GM18858 (cell line): ENCODE measurements at regions not wholly inside any gene's neighbourhood (a gene's known extent, or its start where the extent isn't known, plus 50 kb on each side); places are given as distances from the start of the nearest gene placed in this dataset.

Experiments used
- ATAC-seq: cut with Tn5 transposase; IDR thresholded peaks from one replicate; pipeline ENCODE4 v1.9.1; 2021; ENCODE audit not compliant: unreplicated experiment

DNA sequence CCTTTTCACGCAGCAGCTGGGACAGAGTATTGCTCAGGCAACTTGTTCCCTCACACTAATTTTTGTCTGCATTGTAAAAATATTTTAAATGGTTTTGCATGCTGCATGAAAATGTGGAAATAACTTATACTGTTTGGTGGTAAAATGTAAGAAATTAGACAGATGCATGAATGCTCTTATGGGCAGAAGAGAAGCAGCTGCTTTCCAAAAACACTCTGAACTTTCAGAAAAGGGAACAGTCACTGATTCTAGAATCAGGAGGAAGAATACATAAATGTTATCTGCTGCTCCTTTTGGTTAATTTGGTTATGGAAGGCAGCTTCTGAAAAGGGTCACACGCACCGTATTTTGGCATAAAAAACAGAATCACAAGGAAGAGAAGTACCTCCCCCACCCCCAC lies 87.0 kb upstream of the RUNX1 start:
- no peak for ATAC-seq

DNA sequence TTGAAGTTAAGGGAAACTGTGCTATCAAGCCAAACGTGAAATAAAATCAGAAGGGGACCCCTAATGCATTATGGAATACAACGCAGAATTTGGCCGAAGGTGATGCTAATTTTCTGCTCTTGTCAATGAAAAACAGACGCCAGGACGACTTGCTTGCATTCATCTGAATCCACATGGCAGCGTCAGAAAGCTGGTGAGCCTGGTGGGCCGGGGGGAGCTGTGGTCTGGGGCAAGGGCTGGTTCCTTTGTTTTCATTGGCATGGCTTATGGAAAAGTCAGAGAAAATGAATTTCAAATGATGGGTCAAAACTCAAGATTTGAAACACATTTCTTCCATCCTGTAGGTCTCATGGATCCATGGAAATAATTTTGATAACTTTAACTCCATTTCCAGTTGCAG lies 86.4 kb upstream of the RUNX1 start:
- no peak for ATAC-seq

DNA sequence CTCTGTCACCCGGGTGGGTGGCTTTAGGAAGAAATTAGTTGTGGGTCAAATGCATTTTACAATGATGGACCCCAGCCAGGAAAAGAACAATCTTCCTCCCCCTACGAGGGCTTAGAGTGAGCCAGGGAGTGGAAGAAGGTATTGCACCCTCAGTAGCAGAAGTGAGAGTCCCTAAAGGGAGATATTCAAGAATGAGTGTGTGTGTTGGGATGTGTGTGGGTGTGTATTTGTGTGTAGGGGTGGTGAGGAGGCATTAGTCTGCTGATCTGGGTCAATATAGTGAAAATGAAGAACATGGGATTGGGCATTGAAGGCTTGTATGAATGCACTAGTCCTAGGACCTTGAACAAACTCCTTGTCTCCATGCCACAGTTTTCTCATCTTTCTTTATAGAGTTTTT lies 85.2 kb upstream of the RUNX1 start:
- no peak for ATAC-seq

DNA sequence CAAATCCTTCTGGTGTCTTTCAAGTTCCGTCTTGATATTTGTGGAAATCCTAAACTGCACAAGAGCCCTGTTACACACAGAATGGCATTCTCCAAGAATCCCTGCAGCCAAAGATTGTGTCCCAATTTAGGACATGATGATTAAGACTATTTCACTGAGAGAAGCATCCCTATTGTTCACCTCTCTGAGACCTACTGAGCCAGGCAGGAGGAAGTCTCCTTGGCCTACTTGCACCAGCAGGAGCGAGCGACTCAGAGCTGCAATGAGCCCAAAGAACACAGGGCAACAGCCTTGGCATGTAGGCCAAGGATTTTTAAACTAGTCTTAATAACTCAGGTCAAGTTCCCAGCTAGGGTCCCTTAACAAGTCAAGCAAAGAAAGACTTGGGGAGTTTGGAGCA lies 79.4 kb upstream of the RUNX1 start:
- no peak for ATAC-seq

DNA sequence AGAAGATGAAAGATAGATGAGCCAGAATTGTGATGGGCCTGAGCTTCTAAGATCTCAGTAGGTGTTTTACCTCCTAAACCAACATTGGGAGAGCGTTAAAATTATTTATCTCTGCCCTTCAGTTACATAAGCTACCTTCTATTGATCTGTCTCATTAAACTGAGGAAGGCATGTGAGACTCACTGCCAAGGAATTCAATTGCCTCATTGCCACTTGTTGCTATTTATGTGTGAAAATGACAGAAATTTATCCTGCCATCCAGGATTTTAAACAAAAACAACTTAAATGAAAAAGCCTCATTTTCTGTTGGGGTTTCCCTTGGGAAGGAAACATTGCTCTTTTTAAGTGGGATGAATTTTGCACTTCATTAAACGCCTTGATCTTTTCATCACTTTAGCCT lies 78.7 kb upstream of the RUNX1 start:
- ATAC-seq: no peak

DNA sequence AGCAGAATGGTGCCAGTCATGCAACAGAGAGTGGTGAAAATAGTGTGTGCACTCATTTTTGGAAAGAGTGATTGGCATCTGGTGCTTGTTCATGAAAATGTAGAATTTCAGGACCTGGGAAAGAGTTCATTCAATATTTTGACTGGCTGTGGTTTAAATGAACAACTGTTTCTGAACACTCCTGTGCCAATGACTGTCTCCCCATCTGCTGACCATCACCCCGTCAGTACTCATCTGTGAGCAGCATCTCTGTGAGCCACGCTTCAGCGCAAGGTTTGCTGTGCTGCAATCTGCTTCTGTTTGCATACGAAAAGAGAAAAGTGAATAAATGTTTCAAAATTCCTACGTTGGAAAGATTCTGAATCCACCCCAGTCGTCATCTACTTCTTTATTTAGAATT lies 77.9 kb upstream of the RUNX1 start:
- no peak for ATAC-seq

DNA sequence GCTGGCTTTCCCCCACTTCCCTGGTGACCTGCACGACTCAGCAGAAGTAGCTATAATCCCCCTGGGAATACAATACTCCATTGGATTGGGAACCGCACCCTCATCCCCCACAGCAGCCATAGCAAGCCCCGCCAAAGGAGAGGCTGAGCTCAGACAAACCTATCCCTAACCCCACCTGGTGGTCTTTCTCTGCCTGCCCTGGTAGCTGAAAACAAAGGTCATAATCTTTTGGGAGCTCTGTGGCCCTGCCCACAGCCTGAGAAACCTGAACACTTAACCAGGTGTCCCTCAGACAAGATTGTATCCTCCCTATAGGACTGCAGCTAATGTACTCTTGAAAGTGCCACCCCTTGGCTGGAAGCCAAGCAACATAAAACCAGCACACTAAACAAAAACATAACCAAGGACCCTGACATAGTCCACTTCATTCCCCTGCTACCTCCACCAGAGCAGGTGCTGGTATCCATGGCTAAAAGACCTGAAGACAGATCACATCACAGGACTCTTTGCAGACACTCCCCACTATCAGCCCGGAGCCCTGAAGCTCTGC lies 71.6 kb upstream of the RUNX1 start:
- no peak for ATAC-seq

DNA sequence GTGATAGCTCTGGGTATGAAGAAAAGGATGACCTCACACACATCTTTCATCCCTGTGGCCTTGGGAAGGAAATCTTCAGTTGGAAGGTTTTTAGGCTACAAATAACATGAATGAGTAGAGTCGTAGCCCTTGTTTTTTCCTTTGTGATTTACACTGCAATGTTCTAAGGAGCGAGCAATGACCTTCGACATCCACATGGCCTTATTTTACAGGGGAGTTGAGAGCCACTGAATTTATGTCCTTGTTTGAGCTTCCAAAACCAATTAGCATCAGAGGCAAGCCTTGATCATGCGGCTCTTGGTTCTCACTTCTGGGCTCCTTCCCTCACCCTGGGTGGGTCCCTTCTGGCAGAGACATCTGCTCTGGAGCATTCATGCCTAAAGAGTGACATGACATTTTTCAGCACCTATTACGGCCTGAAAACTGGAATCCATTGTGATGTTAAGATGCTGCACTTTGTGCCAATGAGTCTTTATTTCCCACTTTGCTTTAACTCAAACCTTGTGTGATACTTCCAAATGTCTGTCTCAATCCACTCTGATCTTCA lies 70.5 kb upstream of the RUNX1 start:
- ATAC-seq: no peak

DNA sequence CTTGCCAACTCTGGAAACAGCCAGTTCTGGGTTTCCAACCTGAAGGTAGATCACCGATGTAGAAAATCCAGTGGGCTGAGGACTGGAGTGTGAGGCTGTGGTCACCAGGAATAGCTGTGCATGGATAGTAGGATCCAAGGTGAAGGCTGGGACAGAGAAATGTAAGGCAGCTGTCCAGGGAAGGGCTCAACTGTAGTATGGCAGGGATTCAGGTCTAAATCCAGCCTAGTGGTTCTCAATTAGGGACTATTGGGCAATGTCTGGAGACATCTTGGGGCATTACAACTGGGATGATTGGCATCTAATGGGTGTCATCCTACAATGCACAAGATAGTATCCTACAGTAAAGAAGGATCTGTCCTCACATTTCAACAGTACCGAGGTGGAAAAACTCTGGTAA lies 67.7 kb upstream of the RUNX1 start:
- ATAC-seq: no peak

DNA sequence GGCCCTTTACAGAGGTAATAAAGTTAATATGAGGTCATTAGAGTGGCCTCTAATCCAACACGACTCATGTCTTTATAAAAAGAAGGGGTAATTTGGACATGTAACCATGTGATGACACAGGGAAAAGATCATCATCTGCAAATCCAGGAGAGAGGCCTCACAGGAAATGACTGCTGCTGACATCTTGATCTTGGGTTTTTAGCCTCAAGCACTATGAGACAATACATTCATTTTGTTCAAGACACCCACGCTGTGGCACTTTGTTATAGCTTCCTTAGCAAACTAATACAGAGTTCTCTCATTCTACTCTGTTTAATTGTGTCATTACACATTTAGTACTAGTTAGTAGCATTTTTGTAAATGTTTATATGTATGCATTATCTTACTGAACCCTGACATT lies 64.0 kb upstream of the RUNX1 start:
- no peak for ATAC-seq

DNA sequence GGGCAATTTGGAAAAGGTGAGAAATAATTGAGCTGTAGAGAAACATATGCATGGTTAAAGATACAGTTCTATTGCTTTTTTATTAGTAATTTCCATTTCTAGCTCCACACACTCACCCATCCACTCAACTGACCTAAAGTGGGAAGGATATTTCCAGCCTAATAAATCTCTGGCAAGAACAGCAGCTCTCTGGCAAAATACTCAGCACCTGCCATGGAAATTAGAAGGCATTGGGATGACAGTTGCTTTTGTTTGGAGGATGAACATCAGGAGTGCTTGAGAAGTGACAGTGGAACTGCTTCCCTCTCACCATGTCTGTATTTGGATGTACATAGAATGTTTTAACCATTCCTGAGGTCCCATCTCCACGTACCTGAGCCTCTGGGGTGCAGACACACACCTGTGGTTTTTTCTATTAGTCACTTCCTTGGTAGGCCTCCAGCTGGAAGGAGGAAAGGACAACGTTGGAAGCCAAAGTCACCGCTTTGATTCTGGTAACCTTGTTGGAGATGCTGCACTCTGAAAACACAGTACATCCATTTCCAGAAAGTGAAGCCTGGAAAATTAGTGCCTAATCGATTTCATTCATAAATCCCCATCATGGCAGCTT lies 62.3 kb upstream of the RUNX1 start:
- no peak for ATAC-seq

DNA sequence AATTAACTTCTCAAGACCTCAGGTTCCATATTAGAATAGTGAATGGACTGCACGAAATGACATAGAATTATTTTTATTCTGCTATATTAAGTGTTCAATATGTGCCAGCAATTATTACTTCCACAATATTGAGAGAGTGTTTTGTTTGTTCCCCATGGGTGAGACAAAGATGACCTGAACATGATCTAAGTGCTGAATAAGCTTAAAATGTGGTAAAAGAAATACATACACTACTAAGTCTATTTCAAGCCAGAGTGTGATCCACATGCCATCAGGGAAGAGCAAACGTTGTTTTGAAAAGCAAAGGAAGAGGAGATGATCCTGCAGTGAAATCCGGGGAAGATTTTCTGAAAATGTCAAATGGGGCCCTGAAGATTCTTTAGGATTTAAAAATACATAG lies 59.8 kb upstream of the RUNX1 start:
- ATAC-seq: no peak

DNA sequence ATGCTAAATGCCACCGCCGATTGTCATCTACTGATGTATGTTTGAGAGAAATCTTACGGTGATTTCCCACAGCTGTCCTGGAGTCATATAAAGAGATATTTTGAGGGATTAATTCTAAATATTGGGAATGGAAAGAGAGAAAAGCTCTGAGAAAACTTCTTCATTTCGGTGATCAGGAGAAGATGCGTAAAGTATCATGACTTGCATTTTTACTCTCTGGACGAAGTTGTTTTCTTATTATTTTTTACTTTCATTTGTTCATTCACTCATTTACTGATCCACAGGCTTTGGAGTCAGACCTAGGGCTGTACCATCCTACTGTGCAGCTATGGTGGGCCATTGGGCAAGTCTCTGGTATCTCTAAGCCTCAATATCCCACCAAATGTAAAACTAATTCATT lies 58.4 kb upstream of the RUNX1 start:
- no peak for ATAC-seq

DNA sequence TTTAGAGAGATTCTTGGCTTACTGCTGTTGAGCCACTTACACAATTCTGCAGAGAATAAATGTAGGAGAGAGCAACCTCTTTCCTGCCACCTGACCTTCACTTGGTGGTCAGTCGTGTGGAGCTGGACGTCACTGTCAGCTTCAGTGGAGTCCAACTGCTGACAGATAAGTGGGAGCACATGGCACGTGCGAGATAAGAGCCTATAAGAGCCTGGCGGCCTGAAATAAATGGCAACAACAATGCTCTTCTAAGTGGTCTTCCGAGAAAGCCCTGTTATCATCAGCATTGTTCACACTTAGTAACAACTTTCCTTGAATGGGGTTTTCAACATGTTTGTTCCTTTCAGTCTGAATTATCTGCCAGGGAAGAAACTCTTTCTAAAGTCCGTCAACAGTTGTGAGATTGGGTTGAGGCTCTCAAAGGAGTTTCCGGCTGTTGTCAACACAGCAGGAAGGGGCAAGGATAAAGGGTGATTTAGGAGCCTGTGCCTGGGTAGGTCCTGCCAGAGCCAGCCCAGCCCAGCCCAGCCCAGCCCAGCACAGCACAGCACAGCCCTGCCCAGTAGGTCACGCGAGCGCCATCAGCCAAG lies 57.2 kb upstream of the RUNX1 start:
- ATAC-seq: no peak

DNA sequence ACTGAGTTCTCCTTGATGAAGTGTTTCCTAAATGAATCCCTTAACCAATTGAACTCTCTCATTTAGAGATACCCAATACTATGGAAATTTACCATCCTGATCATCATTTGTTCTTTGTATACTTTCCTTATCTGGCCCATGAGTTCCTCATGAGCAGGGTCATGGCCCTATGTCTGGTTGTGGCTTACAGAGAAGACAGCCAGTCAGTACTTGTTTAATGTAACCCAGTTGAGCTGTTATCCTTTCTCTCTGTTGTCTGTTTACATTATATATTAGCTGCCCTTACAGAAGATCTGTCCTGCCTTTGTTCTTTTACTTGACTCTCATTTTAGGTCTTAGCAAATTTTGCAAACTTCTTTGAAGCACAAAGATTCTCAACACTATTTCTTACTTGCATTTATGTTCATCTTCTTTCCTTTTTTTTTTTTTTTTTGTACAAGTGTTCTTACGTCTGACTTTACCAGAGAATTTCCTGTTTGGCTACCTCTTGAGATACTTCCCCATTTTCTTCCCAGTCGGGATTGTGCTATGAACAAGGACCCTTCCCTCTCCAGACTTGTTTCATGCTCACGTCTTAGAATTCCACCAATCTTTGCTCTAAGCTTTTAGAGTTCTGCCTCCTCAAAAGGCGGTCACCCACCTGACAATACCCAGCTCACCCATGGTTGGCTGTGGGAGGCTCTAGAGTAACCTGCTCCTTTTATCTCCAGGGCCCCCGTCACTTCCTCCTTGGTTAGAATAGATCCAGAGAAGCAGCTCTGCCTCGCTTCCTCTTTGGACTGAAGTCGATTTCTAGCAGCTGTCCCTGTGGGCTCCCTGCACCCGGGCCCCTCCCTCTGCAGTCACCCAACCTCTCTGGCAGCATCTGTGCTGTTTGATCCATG lies 53.6 kb upstream of the RUNX1 start:
- no peak for ATAC-seq

DNA sequence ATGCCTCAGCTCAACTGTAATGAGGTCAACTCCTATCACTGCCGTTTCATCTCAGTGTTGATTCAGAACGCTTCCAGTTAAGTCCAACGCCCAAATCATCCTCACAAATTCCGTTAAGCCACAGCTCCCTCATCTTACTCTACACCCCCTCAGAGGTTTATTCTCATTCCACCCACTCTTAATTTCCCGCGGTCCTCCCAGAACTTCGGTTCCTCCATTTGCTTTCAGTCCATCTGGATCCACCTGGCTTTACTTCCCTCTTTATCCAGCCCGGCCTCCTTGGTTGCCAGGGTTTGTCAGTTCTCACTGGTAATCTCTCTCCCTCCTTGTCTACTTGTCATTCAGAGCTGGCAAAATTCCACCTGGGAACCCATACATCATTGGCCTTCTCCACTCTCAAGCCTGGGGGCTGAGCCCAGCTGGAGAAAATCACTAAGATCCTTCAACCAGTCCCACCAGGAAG lies 51.3 kb upstream of the RUNX1 start:
- no peak for ATAC-seq

DNA sequence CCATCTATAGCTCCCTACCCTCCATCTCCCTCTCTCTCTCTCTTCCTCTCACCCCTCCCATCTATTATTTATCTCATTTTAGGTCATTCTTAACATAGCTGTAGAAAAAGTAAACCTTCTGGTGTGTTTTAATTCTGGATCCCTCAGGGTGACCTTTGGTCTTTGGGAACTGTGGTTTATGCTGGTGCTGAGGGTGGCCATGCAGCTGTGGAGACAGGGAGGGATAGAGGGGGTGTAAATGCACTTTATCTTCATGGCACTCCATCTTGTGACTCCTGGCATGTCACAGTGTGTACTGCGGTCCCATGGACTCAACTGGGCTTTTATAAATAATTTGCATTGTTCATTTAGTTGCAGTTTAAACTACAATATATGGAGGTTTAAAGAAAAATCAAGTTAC lies 50.2 kb upstream of the RUNX1 start:
- ATAC-seq: no peak
